ENCODE measurements at regions not wholly inside any gene's neighbourhood (a gene's known extent, or its start where the extent isn't known, plus 50 kb on each side); places are given as distances from the start of the nearest gene placed in this dataset.

GRCh38 chr1:108048301-108049177, 83.6 kb upstream of the VAV3 start:
- Histone ChIP-seq H3K4me3 (replicated peaks in 1 of 3) (no peak overlapping the region), H3K27ac (no peak overlapping the region), H3K9me3 (no peaks in the 10 kb centered on the region), H3K27me3 (no peaks in the 10 kb centered on the region), H3K36me3 (no peaks in the 10 kb centered on the region), H3K4me1 (peaks cover 0 to 14% of the 10 kb centered on the region in 2 donors)
- 82 to 85% methylated on average over 5 of the region's 5 CpGs for WGBS, 2 donors
- intact Hi-C loops (cut with DNase I) = no loop called here
- no peak for DNase-seq
- TF ChIP-seq CTCF (IDR thresholded peaks at IDR 0.05) = no peak
- no peak for TF ChIP-seq POLR2A (IDR thresholded peaks at IDR 0.05)

GRCh38 chr1:108047085-108047484, 82.1 kb upstream of the VAV3 start:
- peaks cover 0 to 11% of the 10 kb centered on the region in 2 donors for H3K4me1 ChIP-seq

GRCh38 chr1:108046026-108046425, 81.0 kb upstream of the VAV3 start:
- Histone ChIP-seq H3K27ac (no peak overlapping the region), H3K4me1 (peaks cover 4 to 11% of the 10 kb centered on the region in 2 donors), H3K4me3 (replicated peaks in 1 of 3) (no peak overlapping the region), H3K9me3 (no peaks in the 10 kb centered on the region), H3K36me3 (no peaks in the 10 kb centered on the region), H3K27me3 (no peaks in the 10 kb centered on the region)
- no peak for DNase-seq
- TF ChIP-seq CTCF (IDR thresholded peaks at IDR 0.05) (no peak), POLR2A (IDR thresholded peaks at IDR 0.05) (no peak)
- WGBS, 2 donors = 49 to 53% methylated on average over 2 of the region's 2 CpGs
- intact Hi-C loops (cut with DNase I) = no loop called here

More at GRCh38 chr1:108047085-108047484, 82.1 kb upstream of the VAV3 start:
- WGBS, 2 donors = 80 to 86% methylated on average over 5 of the region's 5 CpGs
- intact Hi-C loops (cut with DNase I) = no loop called here
- no peak overlapping the region for H3K27ac ChIP-seq
- TF ChIP-seq CTCF (IDR thresholded peaks at IDR 0.05) (no peak), POLR2A (IDR thresholded peaks at IDR 0.05) (no peak)
- no peaks in the 10 kb centered on the region for H3K36me3 ChIP-seq
- no peaks in the 10 kb centered on the region for H3K9me3 ChIP-seq
- H3K27me3 ChIP-seq = no peaks in the 10 kb centered on the region
- H3K4me3 ChIP-seq (replicated peaks in 1 of 3) = no peak overlapping the region
- DNase-seq = no peak

GRCh38 chr1:108045460-108045859, 80.5 kb upstream of the VAV3 start:
- no peak overlapping the region for H3K27ac ChIP-seq
- peaks cover 5 to 6% of the 10 kb centered on the region in 2 donors for H3K4me1 ChIP-seq
- H3K9me3 ChIP-seq = no peaks in the 10 kb centered on the region
- intact Hi-C loops (cut with DNase I) = no loop called here
- no peaks in the 10 kb centered on the region for H3K36me3 ChIP-seq
- no peak for TF ChIP-seq CTCF (IDR thresholded peaks at IDR 0.05)
- TF ChIP-seq POLR2A (IDR thresholded peaks at IDR 0.05) = no peak
- H3K4me3 ChIP-seq (replicated peaks in 1 of 3) = no peak overlapping the region
- no peaks in the 10 kb centered on the region for H3K27me3 ChIP-seq
- DNase-seq = no peak
- WGBS, 2 donors = 87 to 90% methylated on average over 7 of the region's 7 CpGs

GRCh38 chr1:108044318-108044717, 79.3 kb upstream of the VAV3 start:
- 91 to 93% methylated on average over 2 of the region's 2 CpGs for WGBS, 2 donors
- Histone ChIP-seq H3K36me3 (no peaks in the 10 kb centered on the region), H3K27me3 (no peaks in the 10 kb centered on the region), H3K9me3 (no peaks in the 10 kb centered on the region), H3K4me3 (replicated peaks in 1 of 3) (no peak overlapping the region), H3K27ac (no peak overlapping the region), H3K4me1 (peaks cover 0 to 5% of the 10 kb centered on the region in 2 donors)
- no peak for TF ChIP-seq CTCF (IDR thresholded peaks at IDR 0.05)
- TF ChIP-seq POLR2A (IDR thresholded peaks at IDR 0.05) = no peak
- intact Hi-C loops (cut with DNase I) = no loop called here
- no peak for DNase-seq

Measured in thyroid gland (tissue), 4 donors.